ENCODE measurements at regions not wholly inside any gene's neighbourhood (a gene's known extent, or its start where the extent isn't known, plus 50 kb on each side); places are given as distances from the start of the nearest gene placed in this dataset.

DNA sequence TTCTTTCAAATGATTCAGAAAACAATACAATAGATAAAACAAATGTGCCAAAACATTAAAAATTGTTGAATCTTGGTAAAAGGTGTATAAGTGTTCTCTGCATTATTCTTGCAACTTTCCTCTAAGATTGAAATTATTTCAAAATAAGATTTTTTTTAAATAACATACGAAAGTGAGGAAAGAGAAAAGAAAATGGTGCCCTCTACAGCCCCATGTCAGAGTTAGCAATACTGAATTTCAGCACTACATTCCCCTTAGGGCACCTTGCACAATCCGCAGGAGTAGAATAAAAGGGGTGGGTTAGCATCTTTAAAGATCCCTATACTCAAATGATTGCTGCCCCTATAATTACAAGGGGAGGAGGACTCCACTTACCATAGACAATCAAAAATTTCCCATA lies 433.7 kb downstream of the BCL11A start:
- Histone ChIP-seq H3F3A (ENCODE audit: insufficient read depth, low read length) (no peaks in the 10 kb centered on the region), H3K79me2 (ENCODE audit: insufficient read depth, low read length) (no peaks in the 10 kb centered on the region), H4K20me1 (ENCODE audit: insufficient read depth, low read length) (no peaks in the 10 kb centered on the region), H3K4me2 (ENCODE audit: low read length) (no peak overlapping the region), H3K9me2 (ENCODE audit: low read depth, low read length) (no peaks in the 10 kb centered on the region), H3K9ac (ENCODE audit: low read length) (no peak overlapping the region), H3K4me3 (ENCODE audit: low read depth, low read length, poor library complexity, severe bottlenecking) (no peak overlapping the region), H3K9me3 (ENCODE audit: low read length) (no peaks in the 10 kb centered on the region), H3K36me3 (ENCODE audit: insufficient read depth, low read length) (no peaks in the 10 kb centered on the region), H3K27ac (ENCODE audit: low read depth, low read length, poor library complexity, severe bottlenecking) (no peak overlapping the region), H2AFZ (ENCODE audit: low read length) (no peak overlapping the region), H3K27me3 (ENCODE audit: insufficient read depth, low read length) (no peaks in the 10 kb centered on the region), H3K4me1 (ENCODE audit: insufficient read depth, low read length, severe bottlenecking) (no peaks in the 10 kb centered on the region)
- no peak for TF ChIP-seq EZH2 (IDR thresholded peaks at IDR 0.05; ENCODE audit: borderline replicate concordance, low read length)
- TF ChIP-seq, protein P1, sequence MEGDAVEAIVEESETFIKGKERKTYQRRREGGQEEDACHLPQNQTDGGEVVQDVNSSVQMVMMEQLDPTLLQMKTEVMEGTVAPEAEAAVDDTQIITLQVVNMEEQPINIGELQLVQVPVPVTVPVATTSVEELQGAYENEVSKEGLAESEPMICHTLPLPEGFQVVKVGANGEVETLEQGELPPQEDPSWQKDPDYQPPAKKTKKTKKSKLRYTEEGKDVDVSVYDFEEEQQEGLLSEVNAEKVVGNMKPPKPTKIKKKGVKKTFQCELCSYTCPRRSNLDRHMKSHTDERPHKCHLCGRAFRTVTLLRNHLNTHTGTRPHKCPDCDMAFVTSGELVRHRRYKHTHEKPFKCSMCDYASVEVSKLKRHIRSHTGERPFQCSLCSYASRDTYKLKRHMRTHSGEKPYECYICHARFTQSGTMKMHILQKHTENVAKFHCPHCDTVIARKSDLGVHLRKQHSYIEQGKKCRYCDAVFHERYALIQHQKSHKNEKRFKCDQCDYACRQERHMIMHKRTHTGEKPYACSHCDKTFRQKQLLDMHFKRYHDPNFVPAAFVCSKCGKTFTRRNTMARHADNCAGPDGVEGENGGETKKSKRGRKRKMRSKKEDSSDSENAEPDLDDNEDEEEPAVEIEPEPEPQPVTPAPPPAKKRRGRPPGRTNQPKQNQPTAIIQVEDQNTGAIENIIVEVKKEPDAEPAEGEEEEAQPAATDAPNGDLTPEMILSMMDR (IDR thresholded peaks at IDR 0.05; ENCODE audit: low read length), result no peak

DNA sequence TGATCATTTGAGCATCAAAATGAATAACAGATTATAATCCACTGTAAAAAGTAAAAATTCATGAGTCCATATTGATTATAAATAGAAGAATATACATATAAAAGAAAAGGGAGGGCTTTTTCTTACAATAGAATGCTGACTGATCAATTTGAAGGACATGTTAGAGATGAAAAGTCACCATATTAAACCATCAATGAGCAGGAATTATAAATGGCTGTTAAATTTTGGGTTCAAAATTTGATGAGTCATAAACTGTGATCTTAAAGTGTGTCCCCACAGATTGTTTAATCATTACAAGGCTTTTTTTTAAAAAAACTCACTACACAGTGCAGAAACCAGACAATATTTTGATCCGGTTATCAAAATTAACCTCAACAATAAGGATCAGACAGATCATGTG lies 434.5 kb downstream of the BCL11A start:
- H2AFZ ChIP-seq (ENCODE audit: low read length), result no peak overlapping the region
- H3K4me2 ChIP-seq (ENCODE audit: low read length), result no peak overlapping the region
- H3K4me3 ChIP-seq (ENCODE audit: low read depth, low read length, poor library complexity, severe bottlenecking), result no peak overlapping the region
- no peak overlapping the region for H3K9ac ChIP-seq (ENCODE audit: low read length)
- no peaks in the 10 kb centered on the region for H3K79me2 ChIP-seq (ENCODE audit: insufficient read depth, low read length)
- no peaks in the 10 kb centered on the region for H3K36me3 ChIP-seq (ENCODE audit: insufficient read depth, low read length)
- no peaks in the 10 kb centered on the region for H3K27me3 ChIP-seq (ENCODE audit: insufficient read depth, low read length)
- no peaks in the 10 kb centered on the region for H3K9me3 ChIP-seq (ENCODE audit: low read length)
- H3F3A ChIP-seq (ENCODE audit: insufficient read depth, low read length), result no peaks in the 10 kb centered on the region
- no peak for TF ChIP-seq EZH2 (IDR thresholded peaks at IDR 0.05; ENCODE audit: borderline replicate concordance, low read length)
- TF ChIP-seq, protein P1 (IDR thresholded peaks at IDR 0.05; ENCODE audit: low read length), result no peak
- no peaks in the 10 kb centered on the region for H4K20me1 ChIP-seq (ENCODE audit: insufficient read depth, low read length)
- no peaks in the 10 kb centered on the region for H3K4me1 ChIP-seq (ENCODE audit: insufficient read depth, low read length, severe bottlenecking)
- no peak overlapping the region for H3K27ac ChIP-seq (ENCODE audit: low read depth, low read length, poor library complexity, severe bottlenecking)
- no peaks in the 10 kb centered on the region for H3K9me2 ChIP-seq (ENCODE audit: low read depth, low read length)

DNA sequence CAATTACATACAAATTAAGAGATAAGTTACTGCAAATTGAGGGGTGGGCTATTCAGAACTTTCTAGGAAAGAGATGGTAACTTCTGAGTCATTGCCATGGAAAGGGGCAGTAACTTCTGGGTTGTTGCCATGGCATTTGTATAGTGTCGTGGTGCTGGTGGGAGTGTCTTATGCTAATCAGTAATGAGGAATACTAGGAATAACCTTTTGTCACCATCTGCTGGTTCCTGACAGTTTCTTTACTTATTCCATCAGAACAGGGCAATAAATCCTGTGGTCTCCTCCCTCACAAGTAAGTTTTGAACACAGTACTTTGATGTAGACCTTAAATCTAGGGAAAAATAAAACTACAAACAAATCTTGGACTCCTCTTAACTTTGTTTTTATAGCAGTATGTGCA lies 435.4 kb downstream of the BCL11A start:
- no peaks in the 10 kb centered on the region for H3K4me1 ChIP-seq (ENCODE audit: insufficient read depth, low read length, severe bottlenecking)

More for the DNA sequence above, 435.4 kb downstream of the BCL11A start:
- H3K27ac ChIP-seq (ENCODE audit: low read depth, low read length, poor library complexity, severe bottlenecking), result no peak overlapping the region
- no peaks in the 10 kb centered on the region for H4K20me1 ChIP-seq (ENCODE audit: insufficient read depth, low read length)
- H3K4me3 ChIP-seq (ENCODE audit: low read depth, low read length, poor library complexity, severe bottlenecking), result no peak overlapping the region
- no peaks in the 10 kb centered on the region for H3K79me2 ChIP-seq (ENCODE audit: insufficient read depth, low read length)
- H3K36me3 ChIP-seq (ENCODE audit: insufficient read depth, low read length), result no peaks in the 10 kb centered on the region
- H3K9me2 ChIP-seq (ENCODE audit: low read depth, low read length), result no peaks in the 10 kb centered on the region
- H3K9ac ChIP-seq (ENCODE audit: low read length), result no peak overlapping the region
- H3K4me2 ChIP-seq (ENCODE audit: low read length), result no peak overlapping the region
- no peak overlapping the region for H2AFZ ChIP-seq (ENCODE audit: low read length)
- no peaks in the 10 kb centered on the region for H3K9me3 ChIP-seq (ENCODE audit: low read length)
- H3F3A ChIP-seq (ENCODE audit: insufficient read depth, low read length), result no peaks in the 10 kb centered on the region
- H3K27me3 ChIP-seq (ENCODE audit: insufficient read depth, low read length), result no peaks in the 10 kb centered on the region
- TF ChIP-seq EZH2 (IDR thresholded peaks at IDR 0.05; ENCODE audit: borderline replicate concordance, low read length), result no peak
- TF ChIP-seq, protein P1 (IDR thresholded peaks at IDR 0.05; ENCODE audit: low read length), result no peak

All from OCI-LY1 (cell line).